Spleen (tissue), 11 donors: ENCODE measurements at regions not wholly inside any gene's neighbourhood (a gene's known extent, or its start where the extent isn't known, plus 50 kb on each side); places are given as distances from the start of the nearest gene placed in this dataset.

ENCODE experiments used
- DNase-seq: peaks from one replicate; pipeline ENCODE4 v3.0.0-alpha.2; 2020
- H3K27ac ChIP-seq, 8 donors: fragments of 200-600 bp; sonication (generic) in 7 of 8; 1 replicate in 4 of 8; 2 replicates in 4 of 8; pipeline versions ENCODE4 v1.5.0 to v1.8.0; 2016 to 2021; ENCODE audit warnings: inconsistent platforms in 4 of 8, mild to moderate bottlenecking in 4 of 8, moderate library complexity in 1 of 8
- H3K27me3 ChIP-seq, 7 donors: fragments of 200-600 bp; sonication (generic) in 6 of 7; replicated peaks in 1 of 7; 1 replicate in 4 of 7; 2 replicates in 3 of 7; pipeline versions ENCODE4 v1.5.0 to v1.8.0; 2016 to 2021; ENCODE audit warnings: inconsistent platforms in 3 of 7, mild to moderate bottlenecking in 1 of 7
- H3K36me3 ChIP-seq, 6 donors: fragments of 200-600 bp; sonication (generic) in 5 of 6; 1 replicate in 4 of 6; 2 replicates in 2 of 6; pipeline versions ENCODE4 v1.5.0 to v1.8.0; 2016 to 2021; ENCODE audit warnings: inconsistent platforms in 2 of 6
- H3K4me1 ChIP-seq, 6 donors: fragments of 200-600 bp; sonication (generic) in 5 of 6; 1 replicate in 3 of 6; 2 replicates in 3 of 6; pipeline versions ENCODE4 v1.5.0 to v1.8.0; 2016 to 2021; ENCODE audit warnings: inconsistent platforms in 3 of 6
- H3K4me3 ChIP-seq, 8 donors: fragments of 200-600 bp; sonication (generic) in 7 of 8; 1 replicate in 4 of 8; 2 replicates in 4 of 8; pipeline versions ENCODE4 v1.5.0 to v1.8.0; 2016 to 2021; ENCODE audit warnings: inconsistent platforms in 4 of 8, mild to moderate bottlenecking in 4 of 8, moderate library complexity in 2 of 8
- H3K9me3 ChIP-seq, 8 donors: fragments of 200-600 bp; sonication (generic) in 7 of 8; 1 replicate in 4 of 8; 2 replicates in 4 of 8; pipeline versions ENCODE4 v1.5.0 to v1.8.0; 2016 to 2021; ENCODE audit warnings: inconsistent platforms in 4 of 8
- CTCF ChIP-seq, 11 experiments: fragments of 200-600 bp in 7 of 11; fragments of 450-650 bp in 4 of 11; sonication (generic) in 4 of 11; IDR thresholded peaks in 8 of 11; conservative IDR thresholded peaks in 3 of 11; 1 replicate in 7 of 11; 2 replicates in 4 of 11; pipeline versions ENCODE4 v1.4.0 to v1.8.0; 2016 to 2021; ENCODE audit warnings: antibody characterized with exemption in 11 of 11, inconsistent platforms in 4 of 11, mild to moderate bottlenecking in 1 of 11
- POLR2A ChIP-seq, 3 donors: fragments of 450-650 bp; IDR thresholded peaks; one replicate each; pipeline ENCODE4 v1.5.1; 2017; ENCODE audit warnings: antibody characterized with exemption in 3 of 3, mild to moderate bottlenecking in 1 of 3
- POLR2AphosphoS5 ChIP-seq, 3 donors: sonication (generic); formaldehyde crosslinking; IDR thresholded peaks; one replicate each; pipeline ENCODE4 v1.5.1; 2017; ENCODE audit warnings: antibody characterized with exemption in 3 of 3
- WGBS, 5 donors: extraction: QIAGEN DNeasy Blood & Tissue Kit in 3 of 5; methylation state at CpG; one replicate each; pipeline versions ENCODE4 v1.1.5 to v1.1.7; 2013 to 2018; 5-methylcytosine and 5-hydroxymethylcytosine counted together
- intact Hi-C: fragments of 100-400 bp; cut with DNase I; formaldehyde crosslinking; loops from one replicate; pipeline ENCODE4 v1.15.0; 2023; ENCODE audit warnings: low total_unique reads
- donor health status: healthy with polysubstance abuse.
- donor health status: DM: no; HTN: no; CAD: no; lungs with moderate emphysema.
- donor health status: DM: no; HTN: no; CAD: no.
- donor health status: Bipolar disorder and iron deficiency.
- donor health status: healthy.
- donor health status: DM: no; HTN: no; CAD: no.
- donor health status: DM: yes; HTN: yes; CAD: no.

- no peaks in the 10 kb centered on the region for H3K4me1 ChIP-seq
- no peaks in the 10 kb centered on the region for H3K36me3 ChIP-seq
- intact Hi-C loops: no loop called here
- no peak for TF ChIP-seq POLR2AphosphoS5 (IDR thresholded peaks at IDR 0.05)
- peak; percentile 45 for DNase-seq
- H3K4me3 ChIP-seq: no peak overlapping the region
- no peak overlapping the region for H3K27ac ChIP-seq
- no peaks in the 10 kb centered on the region for H3K9me3 ChIP-seq
- peaks cover 0 to 24% (median 0%) of the 10 kb centered on the region in 7 donors for H3K27me3 ChIP-seq
- 78 to 86% (median 81%) methylated on average over 12 of the region's 12 CpGs for WGBS, 5 donors
These were observed 130.0 kb downstream of the HMX1 start for GRCh38 chr4:8741513-8742226.

DNA sequence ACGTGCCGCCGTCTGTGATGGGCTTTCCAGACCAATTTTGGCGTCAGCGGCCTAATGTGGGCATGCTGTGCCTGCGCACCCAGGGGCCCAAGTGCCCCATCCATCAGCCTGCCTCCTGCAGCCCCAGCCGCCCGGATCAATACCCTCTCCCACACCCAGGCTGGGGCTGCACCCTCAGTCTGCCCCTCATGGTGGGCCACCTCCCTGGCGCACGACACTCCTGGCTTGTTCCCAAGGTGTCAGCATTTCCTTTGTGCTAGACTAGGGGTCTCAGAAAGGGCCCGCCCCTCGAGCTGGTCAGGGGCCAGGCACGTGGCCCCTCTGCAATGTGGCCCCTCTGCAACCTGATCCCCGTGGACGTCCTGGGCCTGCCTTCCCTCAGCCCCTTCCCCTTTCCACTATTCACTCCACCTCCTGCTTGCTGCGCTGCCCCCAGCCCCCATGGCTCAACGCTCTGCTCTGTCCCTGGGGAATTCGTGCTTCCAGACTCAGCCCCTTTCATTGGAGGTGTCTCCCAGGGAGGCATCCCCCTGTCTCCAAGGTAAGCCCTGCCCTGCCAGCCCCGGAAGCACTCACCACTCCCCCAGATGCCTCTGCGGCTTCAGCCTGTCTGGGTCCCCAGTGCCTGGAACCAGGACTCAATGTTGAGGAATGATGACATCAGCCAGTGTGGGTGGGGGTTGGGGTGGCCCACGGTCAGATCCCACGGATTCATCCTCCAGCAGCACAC is 130.8 kb downstream of the HMX1 start:
- Histone ChIP-seq H3K27ac (no peak overlapping the region), H3K36me3 (no peaks in the 10 kb centered on the region), H3K4me1 (no peaks in the 10 kb centered on the region), H3K9me3 (no peaks in the 10 kb centered on the region), H3K4me3 (no peak overlapping the region), H3K27me3 (peaks cover 0 to 24% (median 0%) of the 10 kb centered on the region in 7 donors)
- 65 to 75% (median 71%) methylated on average over 22 of the region's 22 CpGs for WGBS, 5 donors
- intact Hi-C loops: no loop called here
- peak; percentile 71 for DNase-seq
- TF ChIP-seq CTCF (IDR thresholded peaks at IDR 0.05 in 8 of 11, conservative IDR thresholded peaks at IDR 0.05 in 3 of 11): no peak
- no peak for TF ChIP-seq POLR2A (IDR thresholded peaks at IDR 0.05)
- TF ChIP-seq POLR2AphosphoS5 (IDR thresholded peaks at IDR 0.05): no peak

DNA sequence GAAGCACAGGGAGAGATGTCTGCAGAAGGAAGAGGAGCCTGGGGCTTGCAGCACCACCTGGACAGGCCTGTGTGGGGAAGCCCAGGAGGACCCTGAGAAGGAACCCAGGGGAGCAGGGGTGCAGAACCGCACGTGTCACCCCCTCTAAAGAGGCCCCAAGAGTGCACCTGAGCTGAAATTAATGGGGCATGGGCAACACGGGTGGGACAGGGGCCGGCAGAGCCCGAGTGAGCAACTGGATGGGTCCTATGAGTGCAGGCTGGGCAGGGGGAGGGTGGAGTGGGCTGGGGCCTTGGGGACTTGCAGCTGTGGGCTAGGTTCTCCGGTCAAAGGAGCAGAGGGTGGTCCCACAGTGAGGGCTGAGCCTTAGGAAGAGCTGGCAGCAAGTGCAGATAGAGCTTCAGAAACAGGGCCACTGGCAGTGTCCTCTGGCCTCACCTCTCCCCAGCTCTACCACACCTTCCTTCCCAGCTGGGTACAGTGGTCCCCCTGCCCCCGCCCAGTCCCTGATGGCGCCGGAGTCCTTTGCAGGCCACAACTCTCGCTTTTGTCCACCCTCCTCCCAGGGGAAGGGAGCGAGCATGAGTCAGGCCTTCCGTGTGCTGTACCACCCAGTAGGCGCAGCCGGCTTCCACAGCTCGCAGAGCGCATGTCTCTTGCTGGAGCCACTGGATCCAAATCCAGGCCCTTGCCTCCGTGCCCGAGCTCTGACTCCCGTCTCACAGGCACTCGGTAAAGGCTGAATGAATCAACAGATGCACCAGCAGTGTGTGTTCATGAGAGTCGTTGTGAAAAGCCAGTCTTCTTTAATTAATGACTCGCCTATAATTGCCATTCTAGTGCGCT is 131.6 kb downstream of the HMX1 start:
- intact Hi-C loops: no loop called here
- Histone ChIP-seq H3K4me1 (no peaks in the 10 kb centered on the region), H3K9me3 (peaks cover 0 to 2% (median 0%) of the 10 kb centered on the region in 8 donors), H3K27ac (no peak overlapping the region), H3K4me3 (no peak overlapping the region), H3K36me3 (no peaks in the 10 kb centered on the region), H3K27me3 (peaks cover 0 to 18% (median 0%) of the 10 kb centered on the region in 7 donors)
- TF ChIP-seq POLR2AphosphoS5 (IDR thresholded peaks at IDR 0.05): no peak
- TF ChIP-seq CTCF (IDR thresholded peaks at IDR 0.05 in 8 of 11, conservative IDR thresholded peaks at IDR 0.05 in 3 of 11): no peak
- no peak for TF ChIP-seq POLR2A (IDR thresholded peaks at IDR 0.05)
- DNase-seq: peak; percentile 47
- WGBS, 5 donors: 69 to 82% (median 79%) methylated on average over 22 to 23 of the region's 23 CpGs

GRCh38 chr4:8739317-8739716 is 132.3 kb downstream of the HMX1 start:
- Histone ChIP-seq H3K27ac (no peak overlapping the region), H3K36me3 (no peaks in the 10 kb centered on the region), H3K4me3 (no peak overlapping the region), H3K27me3 (peaks cover 0 to 13% (median 0%) of the 10 kb centered on the region in 7 donors), H3K4me1 (no peaks in the 10 kb centered on the region), H3K9me3 (peaks cover 0 to 9% (median 4%) of the 10 kb centered on the region in 8 donors)
- WGBS, 5 donors: 90 to 94% (median 91%) methylated on average over 11 of the region's 11 CpGs
- intact Hi-C loops: no loop called here
- no peak for TF ChIP-seq CTCF (IDR thresholded peaks at IDR 0.05 in 8 of 11, conservative IDR thresholded peaks at IDR 0.05 in 3 of 11)
- TF ChIP-seq POLR2AphosphoS5 (IDR thresholded peaks at IDR 0.05): no peak
- no peak for TF ChIP-seq POLR2A (IDR thresholded peaks at IDR 0.05)
- peak; percentile 48 for DNase-seq
